ENCODE measurements at regions not wholly inside any gene's neighbourhood (a gene's known extent, or its start where the extent isn't known, plus 50 kb on each side); places are given as distances from the start of the nearest gene placed in this dataset.
"Not testable (repeated sequence)": the region's sequence is repeated elsewhere in the genome, so short reads cannot be mapped to it uniquely, and the experiment has no call there.

DNA sequence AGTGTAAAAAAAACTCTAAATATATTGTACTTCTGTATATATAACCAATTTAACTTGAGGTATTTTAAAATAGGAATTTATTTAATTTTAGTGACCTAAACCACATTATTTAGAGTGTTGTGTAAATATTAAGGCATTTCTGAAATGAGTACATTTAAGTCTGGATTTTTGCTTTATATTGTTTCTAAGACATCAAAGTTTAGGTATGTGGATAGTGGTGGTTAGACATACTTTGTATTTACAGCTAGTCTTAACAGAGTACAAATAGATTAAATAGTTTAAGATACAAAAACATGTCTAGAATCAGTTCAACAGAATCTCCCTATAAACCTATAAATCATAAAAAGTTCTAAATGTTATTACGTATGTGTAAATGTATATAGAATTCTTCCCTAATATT, 588.5 kb downstream of the TRIML1 start:
- H3K4me1 ChIP-seq = no peaks in the 10 kb centered on the region
- no peak for DNase-seq (ENCODE audit: low spot score in 2 of 2)
- WGBS = 82% methylated on average over 1 of the region's 1 CpG
- no peak overlapping the region for H3K27ac ChIP-seq
- H3K27me3 ChIP-seq = no peaks in the 10 kb centered on the region
- no peaks in the 10 kb centered on the region for H3K9me3 ChIP-seq
- H3K4me3 ChIP-seq = no peak overlapping the region
- TF ChIP-seq EP300 (IDR thresholded peaks at IDR 0.05) (no peak), POLR2A (IDR thresholded peaks at IDR 0.05) (no peak), POLR2AphosphoS5 (IDR thresholded peaks at IDR 0.05) (no peak)
- no peaks in the 10 kb centered on the region for H3K36me3 ChIP-seq

DNA sequence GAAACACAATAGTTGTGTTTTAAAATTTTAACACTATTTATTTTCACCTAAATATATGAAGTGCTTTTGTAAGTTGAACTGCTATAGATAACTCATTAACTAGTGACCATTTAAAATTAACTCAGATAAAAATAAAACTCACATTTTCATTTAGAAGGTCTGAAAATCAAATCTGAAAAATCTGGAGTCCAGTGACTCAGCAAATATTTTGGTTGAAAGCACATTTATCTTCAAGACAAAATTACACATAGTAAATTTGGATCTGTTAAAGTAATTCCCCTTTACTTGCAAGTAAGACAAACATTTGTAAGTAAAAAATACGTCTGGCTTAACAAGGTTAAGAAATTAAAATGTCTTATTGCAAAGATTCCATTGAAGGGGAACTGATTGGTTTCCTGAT, 589.1 kb downstream of the TRIML1 start:
- Histone ChIP-seq H3K27me3 (no peaks in the 10 kb centered on the region), H3K4me1 (no peaks in the 10 kb centered on the region), H3K36me3 (no peaks in the 10 kb centered on the region), H3K9me3 (peaks cover 2% of the 10 kb centered on the region), H3K4me3 (no peak overlapping the region), H3K27ac (no peak overlapping the region)
- no peak for DNase-seq (ENCODE audit: low spot score in 2 of 2)
- TF ChIP-seq POLR2A (IDR thresholded peaks at IDR 0.05) (no peak), EP300 (IDR thresholded peaks at IDR 0.05) (no peak), POLR2AphosphoS5 (IDR thresholded peaks at IDR 0.05) (no peak)
- TF ChIP-seq, protein P1, sequence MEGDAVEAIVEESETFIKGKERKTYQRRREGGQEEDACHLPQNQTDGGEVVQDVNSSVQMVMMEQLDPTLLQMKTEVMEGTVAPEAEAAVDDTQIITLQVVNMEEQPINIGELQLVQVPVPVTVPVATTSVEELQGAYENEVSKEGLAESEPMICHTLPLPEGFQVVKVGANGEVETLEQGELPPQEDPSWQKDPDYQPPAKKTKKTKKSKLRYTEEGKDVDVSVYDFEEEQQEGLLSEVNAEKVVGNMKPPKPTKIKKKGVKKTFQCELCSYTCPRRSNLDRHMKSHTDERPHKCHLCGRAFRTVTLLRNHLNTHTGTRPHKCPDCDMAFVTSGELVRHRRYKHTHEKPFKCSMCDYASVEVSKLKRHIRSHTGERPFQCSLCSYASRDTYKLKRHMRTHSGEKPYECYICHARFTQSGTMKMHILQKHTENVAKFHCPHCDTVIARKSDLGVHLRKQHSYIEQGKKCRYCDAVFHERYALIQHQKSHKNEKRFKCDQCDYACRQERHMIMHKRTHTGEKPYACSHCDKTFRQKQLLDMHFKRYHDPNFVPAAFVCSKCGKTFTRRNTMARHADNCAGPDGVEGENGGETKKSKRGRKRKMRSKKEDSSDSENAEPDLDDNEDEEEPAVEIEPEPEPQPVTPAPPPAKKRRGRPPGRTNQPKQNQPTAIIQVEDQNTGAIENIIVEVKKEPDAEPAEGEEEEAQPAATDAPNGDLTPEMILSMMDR (IDR thresholded peaks at IDR 0.05) = no peak
- WGBS = 27% methylated on average over 1 of the region's 1 CpG

DNA sequence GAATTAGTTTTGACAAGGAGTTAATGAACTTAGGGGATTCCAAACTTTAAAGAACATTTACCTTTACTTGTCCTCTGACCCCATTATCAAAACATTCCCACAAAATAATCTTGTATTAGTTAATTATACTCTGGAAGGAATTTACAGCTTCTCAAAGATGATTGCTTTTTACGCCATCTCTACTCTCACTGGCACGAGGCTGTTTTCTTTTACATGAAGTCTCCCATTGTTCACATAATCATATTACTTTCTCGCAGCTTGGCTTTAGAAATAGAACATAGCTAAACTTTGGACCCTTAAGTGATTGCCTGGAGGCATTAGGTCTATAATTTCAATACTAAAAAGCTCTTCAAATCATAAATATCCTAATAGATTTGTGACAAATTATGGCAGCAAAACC, 592.9 kb downstream of the TRIML1 start:
- no peak for DNase-seq (ENCODE audit: low spot score in 2 of 2)
- Histone ChIP-seq H3K9me3 (peaks cover 5% of the 10 kb centered on the region), H3K4me3 (no peak overlapping the region), H3K36me3 (no peaks in the 10 kb centered on the region), H3K27ac (no peak overlapping the region), H3K4me1 (no peaks in the 10 kb centered on the region), H3K27me3 (no peaks in the 10 kb centered on the region)
- 65% methylated on average over 3 of the region's 3 CpGs for WGBS
- TF ChIP-seq POLR2AphosphoS5 (IDR thresholded peaks at IDR 0.05) (no peak), EP300 (IDR thresholded peaks at IDR 0.05) (no peak), POLR2A (IDR thresholded peaks at IDR 0.05) (no peak)
- TF ChIP-seq, protein P1 (IDR thresholded peaks at IDR 0.05) = no peak

GRCh38 chr4:188735082-188735481, 595.8 kb downstream of the TRIML1 start:
- 81% methylated on average over 8 of the region's 15 CpGs for WGBS
- no peak for DNase-seq (ENCODE audit: low spot score in 2 of 2)
- no peak for TF ChIP-seq POLR2AphosphoS5 (IDR thresholded peaks at IDR 0.05)
- TF ChIP-seq, protein P1 (IDR thresholded peaks at IDR 0.05) = no peak

DNA sequence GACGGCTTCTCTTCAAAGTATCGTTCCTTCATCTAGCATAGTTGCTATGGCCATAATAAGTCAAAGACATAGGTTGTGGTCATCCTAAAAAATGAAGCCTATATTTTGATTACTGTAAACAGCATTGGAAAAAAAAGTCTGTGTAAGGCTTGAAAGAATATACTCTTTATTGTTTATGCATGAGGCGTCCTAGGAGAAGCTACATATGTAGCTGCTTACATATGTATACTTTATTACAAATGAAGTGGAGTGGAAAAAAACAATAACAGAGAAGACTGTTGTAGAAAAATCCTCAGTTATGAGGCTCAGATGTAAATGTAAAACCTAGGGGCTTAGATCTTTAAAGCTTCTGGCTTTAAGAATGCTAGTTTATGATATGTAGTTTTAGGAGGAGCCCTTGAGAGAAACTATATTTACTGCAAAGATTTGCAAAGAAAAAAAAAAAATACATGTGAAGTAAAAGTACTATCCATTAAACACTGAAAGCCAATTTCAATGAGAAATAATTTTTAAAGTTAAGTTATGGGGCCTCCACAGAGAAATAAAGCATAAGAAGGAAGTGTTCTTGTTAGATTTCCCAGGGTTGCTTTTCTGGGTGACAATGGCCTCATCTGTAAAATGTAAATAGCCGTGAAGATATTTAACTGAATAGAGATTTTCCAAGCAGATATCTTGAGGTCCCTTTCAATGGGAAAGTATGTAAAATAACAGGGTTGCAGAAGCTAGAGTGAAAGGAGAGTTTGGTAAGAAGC, 598.2 kb downstream of the TRIML1 start:
- no peaks in the 10 kb centered on the region for H3K36me3 ChIP-seq
- no peak for DNase-seq (ENCODE audit: low spot score in 2 of 2)
- H3K4me1 ChIP-seq = no peaks in the 10 kb centered on the region
- no peak overlapping the region for H3K4me3 ChIP-seq
- H3K27me3 ChIP-seq = no peaks in the 10 kb centered on the region
- H3K27ac ChIP-seq = no peak overlapping the region
- no peak for TF ChIP-seq POLR2A (IDR thresholded peaks at IDR 0.05)
- no peak for TF ChIP-seq EP300 (IDR thresholded peaks at IDR 0.05)
- TF ChIP-seq POLR2AphosphoS5 (IDR thresholded peaks at IDR 0.05) = no peak
- TF ChIP-seq, protein P1 (IDR thresholded peaks at IDR 0.05) = no peak
- H3K9me3 ChIP-seq = peaks cover 5% of the 10 kb centered on the region
- WGBS = 87% methylated on average over 4 of the region's 4 CpGs

More at GRCh38 chr4:188735082-188735481, 595.8 kb downstream of the TRIML1 start:
- Histone ChIP-seq H3K4me1 (no peaks in the 10 kb centered on the region), H3K9me3 (peaks cover 5% of the 10 kb centered on the region), H3K27ac (no peak overlapping the region), H3K27me3 (no peaks in the 10 kb centered on the region), H3K4me3 (no peak overlapping the region), H3K36me3 (no peaks in the 10 kb centered on the region)

DNA sequence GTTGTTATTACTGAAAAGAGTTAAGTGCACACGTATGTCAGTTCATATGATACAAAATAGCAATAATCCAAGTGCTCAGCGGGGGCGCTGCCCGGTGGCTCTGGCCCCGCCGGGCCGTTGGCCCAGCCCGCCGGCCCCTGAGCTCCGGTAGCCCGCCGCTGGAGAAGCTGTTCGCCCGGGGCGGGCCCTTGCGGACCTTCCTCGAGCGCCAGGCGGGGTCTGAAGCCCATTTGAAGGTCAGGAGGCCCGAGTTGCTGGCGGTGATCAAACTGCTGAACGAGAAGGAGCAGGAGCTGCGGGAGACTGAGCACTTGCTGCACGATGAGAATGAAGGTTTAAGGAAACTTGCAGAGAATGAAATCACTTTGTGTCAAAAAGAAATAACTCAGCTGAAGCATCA, 599.0 kb downstream of the TRIML1 start:
- H3K4me3 ChIP-seq = peak overlapping the region; percentile 30
- H3K9me3 ChIP-seq; H3K27me3 ChIP-seq; H3K4me1 ChIP-seq; H3K36me3 ChIP-seq; DNase-seq (ENCODE audit: low spot score in 2 of 2); H3K27ac ChIP-seq: not testable (repeated sequence)
- 91% methylated on average over 24 of the region's 24 CpGs for WGBS

- not testable (repeated sequence) for H3K9me3 ChIP-seq; H3K36me3 ChIP-seq; H3K27ac ChIP-seq; H3K4me3 ChIP-seq; DNase-seq (ENCODE audit: low spot score in 2 of 2); H3K4me1 ChIP-seq; H3K27me3 ChIP-seq
- WGBS = no CpG with 5 or more reads among the region's 1 CpG
These were observed 600.9 kb downstream of the TRIML1 start for GRCh38 chr4:188740172-188740571.

DNA sequence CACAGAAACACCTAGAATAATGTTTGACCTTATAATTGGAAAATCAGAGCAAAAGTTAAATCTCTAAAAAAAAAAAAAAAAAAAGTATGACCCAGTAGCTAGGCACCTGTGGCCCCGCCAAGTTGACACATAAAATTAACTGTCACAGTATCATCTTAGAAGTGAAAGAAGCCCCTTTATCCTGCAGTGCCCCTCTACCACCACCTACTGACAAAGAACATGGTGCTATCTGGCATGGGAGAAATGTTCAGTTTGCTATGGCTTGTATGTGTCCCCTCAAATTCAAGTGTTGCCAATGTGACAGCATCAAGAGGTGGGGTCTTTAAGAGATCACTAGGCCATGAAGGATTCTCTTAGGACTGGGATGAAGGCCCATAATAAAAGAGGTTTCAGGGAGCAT, 601.5 kb downstream of the TRIML1 start:
- H3K4me1 ChIP-seq; DNase-seq (ENCODE audit: low spot score in 2 of 2); H3K27me3 ChIP-seq; H3K9me3 ChIP-seq; H3K27ac ChIP-seq; H3K4me3 ChIP-seq; H3K36me3 ChIP-seq: not testable (repeated sequence)
- WGBS = 67% methylated on average over 1 of the region's 1 CpG
